Kidney (tissue), 13 donors: ENCODE measurements at regions not wholly inside any gene's neighbourhood (a gene's known extent, or its start where the extent isn't known, plus 50 kb on each side); places are given as distances from the start of the nearest gene placed in this dataset.
A peak's percentile ranks its signal among the peaks of the same experiment; 100 is the strongest.

ENCODE experiments used
- DNase-seq, 5 donors: peaks; one replicate each; pipeline ENCODE4 v3.0.0-alpha.2; 2013 to 2020
- FAIRE-seq: peaks from 2 replicates; lab custom pipeline; 2012; peaks lifted over from hg19 to GRCh38; lab: Jason Lieb, UNC
- H3K27ac ChIP-seq, 2 donors: one replicate each; pipeline ENCODE4 v1.7.0; 2013; ENCODE audit warnings: low read depth in 2 of 2, low read length in 2 of 2, inconsistent platforms in 1 of 2
- H3K27me3 ChIP-seq: one replicate; pipeline ENCODE4 v1.7.1; 2013; ENCODE audit warnings: low read length, inconsistent platforms; ENCODE audit not compliant: control insufficient read depth, insufficient read depth
- H3K36me3 ChIP-seq, 3 donors: one replicate each; pipeline versions ENCODE4 v1.7.0 to v1.7.1; 2013; ENCODE audit warnings: low read length in 3 of 3, control low read depth in 1 of 3, inconsistent platforms in 1 of 3; ENCODE audit not compliant: insufficient read depth in 3 of 3, control insufficient read depth in 2 of 3
- H3K4me1 ChIP-seq, 3 donors: one replicate each; pipeline versions ENCODE4 v1.7.0 to v1.7.1; 2013; ENCODE audit warnings: low read length in 3 of 3, inconsistent platforms in 1 of 3, low read depth in 1 of 3; ENCODE audit not compliant: control insufficient read depth in 2 of 3, insufficient read depth in 2 of 3
- H3K4me3 ChIP-seq, 3 donors: one replicate each; pipeline versions ENCODE4 v1.7.0 to v1.8.1; 2013; ENCODE audit warnings: low read length in 3 of 3, control low read depth in 1 of 3, inconsistent platforms in 1 of 3
- H3K9ac ChIP-seq, 3 donors: one replicate each; pipeline versions ENCODE4 v1.7.0 to v1.7.1; 2013; ENCODE audit warnings: low read length in 3 of 3, control low read depth in 1 of 3, inconsistent platforms in 1 of 3
- H3K9me3 ChIP-seq, 3 donors: one replicate each; pipeline versions ENCODE4 v1.7.0 to v1.7.1; 2013; ENCODE audit warnings: low read length in 3 of 3, control low read depth in 1 of 3, inconsistent platforms in 1 of 3; ENCODE audit not compliant: control insufficient read depth in 2 of 3, insufficient read depth in 1 of 3
- CTCF ChIP-seq: IDR thresholded peaks from 3 replicates; pipeline ENCODE4 v1.5.1; 2012; ENCODE audit warnings: mild to moderate bottlenecking, moderate library complexity, borderline replicate concordance; ENCODE audit not compliant: insufficient read depth; ENCODE audit errors: extremely low read depth
- intact Hi-C: fragments of 100-400 bp; cut with DNase I; formaldehyde crosslinking; loops from one replicate; pipeline ENCODE4 v1.11.1; 2022
- donor health status: control.
- donor health status: control.
- donor health status: control.
- donor health status: control.
- donor health status: control.
- donor health status: DM: yes; HTN: yes; CAD: no.
- donor health status: Normal renal cell carcinoma (clear cell type).

- Histone ChIP-seq H3K9ac (no peak overlapping the region), H3K27ac (no peak overlapping the region), H3K9me3 (no peaks in the 10 kb centered on the region), H3K27me3 (no peaks in the 10 kb centered on the region), H3K36me3 (no peaks in the 10 kb centered on the region), H3K4me3 (no peak overlapping the region), H3K4me1 (no peaks in the 10 kb centered on the region)
- no peak for FAIRE-seq
- DNase-seq: no peak
- no peak for TF ChIP-seq CTCF
- intact Hi-C loops: no loop called here
Measured at GRCh38 chr13:34408640-34409039, 533.4 kb upstream of the NBEA start.

GRCh38 chr13:34409496-34410182, 532.4 kb upstream of the NBEA start:
- Histone ChIP-seq H3K4me3 (no peak overlapping the region), H3K4me1 (peaks cover 0 to 8% (median 0%) of the 10 kb centered on the region in 3 donors), H3K27ac (no peak overlapping the region), H3K36me3 (no peaks in the 10 kb centered on the region), H3K9ac (no peak overlapping the region), H3K27me3 (no peaks in the 10 kb centered on the region), H3K9me3 (no peaks in the 10 kb centered on the region)
- TF ChIP-seq CTCF: no peak
- DNase-seq (no peak), FAIRE-seq (no peak)
- intact Hi-C loops: no loop called here

- DNase-seq (peak in 1 of 5 donors; percentile 27), FAIRE-seq (no peak)
- intact Hi-C loops: no loop called here
- Histone ChIP-seq H3K27ac (no peak overlapping the region), H3K4me1 (peaks cover 0 to 8% (median 0%) of the 10 kb centered on the region in 3 donors), H3K9me3 (no peaks in the 10 kb centered on the region), H3K4me3 (no peak overlapping the region), H3K36me3 (no peaks in the 10 kb centered on the region), H3K9ac (no peak overlapping the region), H3K27me3 (no peaks in the 10 kb centered on the region)
- TF ChIP-seq CTCF: no peak
Measured at GRCh38 chr13:34410678-34411077, 531.4 kb upstream of the NBEA start.
